Putamen (tissue), 1 donor: ENCODE measurements at regions not wholly inside any gene's neighbourhood (a gene's known extent, or its start where the extent isn't known, plus 50 kb on each side); places are given as distances from the start of the nearest gene placed in this dataset.
"Not testable (repeated sequence)": the region's sequence is repeated elsewhere in the genome, so short reads cannot be mapped to it uniquely, and the experiment has no call there.

Experiments used
- DNase-seq: peaks from one replicate; pipeline ENCODE4 v3.0.0-alpha.2; 2016; ENCODE audit warnings: low spot score

- DNase-seq: not testable (repeated sequence)
Measured at GRCh38 chr5:85657328-85657727, 960.4 kb upstream of the COX7C start.

GRCh38 chr5:85662969-85663707, 954.6 kb upstream of the COX7C start:
- not testable (repeated sequence) for DNase-seq

GRCh38 chr5:85663708-85664031, 954.1 kb upstream of the COX7C start:
- DNase-seq: no peak

GRCh38 chr5:85670417-85670816, 947.3 kb upstream of the COX7C start:
- no peak for DNase-seq

GRCh38 chr5:85671223-85671970, 946.3 kb upstream of the COX7C start:
- no peak for DNase-seq

- DNase-seq: no peak
Measured at GRCh38 chr5:85681871-85682270, 935.9 kb upstream of the COX7C start.

GRCh38 chr5:85684351-85684750, 933.4 kb upstream of the COX7C start:
- DNase-seq: no peak

- no peak for DNase-seq
Measured at GRCh38 chr5:85703296-85703695, 914.4 kb upstream of the COX7C start.

- DNase-seq: no peak
Measured at GRCh38 chr5:85709728-85710127, 908.0 kb upstream of the COX7C start.

GRCh38 chr5:85716344-85717202, 901.2 kb upstream of the COX7C start:
- no peak for DNase-seq

- DNase-seq: no peak
Measured at GRCh38 chr5:85717203-85717563, 900.6 kb upstream of the COX7C start.

GRCh38 chr5:85732185-85732584, 885.6 kb upstream of the COX7C start:
- DNase-seq: no peak

- no peak for DNase-seq
Measured at GRCh38 chr5:85741972-85742371, 875.8 kb upstream of the COX7C start.

- no peak for DNase-seq
Measured at GRCh38 chr5:85760519-85760918, 857.2 kb upstream of the COX7C start.

- DNase-seq: no peak
Measured at GRCh38 chr5:85769347-85769746, 848.4 kb upstream of the COX7C start.

- no peak for DNase-seq
Measured at GRCh38 chr5:85784746-85785145, 833.0 kb upstream of the COX7C start.

GRCh38 chr5:85813146-85813545, 804.6 kb upstream of the COX7C start:
- no peak for DNase-seq

GRCh38 chr5:85814596-85814995, 803.1 kb upstream of the COX7C start:
- no peak for DNase-seq

GRCh38 chr5:85823462-85824426, 794.0 kb upstream of the COX7C start:
- DNase-seq: no peak

GRCh38 chr5:85838781-85839180, 779.0 kb upstream of the COX7C start:
- DNase-seq: peak; percentile 13

GRCh38 chr5:85841653-85842052, 776.1 kb upstream of the COX7C start:
- no peak for DNase-seq

GRCh38 chr5:85843535-85843934, 774.2 kb upstream of the COX7C start:
- no peak for DNase-seq
